SK-MEL-5 (cell line): ENCODE measurements at regions not wholly inside any gene's neighbourhood (a gene's known extent, or its start where the extent isn't known, plus 50 kb on each side); places are given as distances from the start of the nearest gene placed in this dataset.

ENCODE experiments used
- DNase-seq: peaks from one replicate; pipeline ENCODE4 v3.0.0-alpha.2; 2016; ENCODE audit warnings: low read depth, low spot score
- in situ Hi-C: cut with HindIII; loops from 2 replicates; pipeline ENCODE4 v1.10.0; 2016; ENCODE audit warnings: low sequenced_read_pairs, high pct_unique_total_duplicates, low pct_unique_long_range_greater_than_20kb

- DNase-seq: no peak
- in situ Hi-C loops: no loop called here
Measured at GRCh38 chr1:216847397-216848036, 124.3 kb upstream of the ESRRG start.

- no peak for DNase-seq
- in situ Hi-C loops: no loop called here
Measured at GRCh38 chr1:216846339-216846738, 123.1 kb upstream of the ESRRG start.

- no peak for DNase-seq
- in situ Hi-C loops: no loop called here
Measured at GRCh38 chr1:216843409-216843808, 120.2 kb upstream of the ESRRG start.

- in situ Hi-C loops: no loop called here
- DNase-seq: no peak
Measured at GRCh38 chr1:216841165-216841564, 117.9 kb upstream of the ESRRG start.

- in situ Hi-C loops: no loop called here
- no peak for DNase-seq
Measured at GRCh38 chr1:216836316-216836715, 113.1 kb upstream of the ESRRG start.

- DNase-seq: no peak
- in situ Hi-C loops: no loop called here
Measured at GRCh38 chr1:216833509-216833908, 110.3 kb upstream of the ESRRG start.

GRCh38 chr1:216832192-216832591, 109.0 kb upstream of the ESRRG start:
- in situ Hi-C loops: no loop called here
- DNase-seq: peak; percentile 89

GRCh38 chr1:216830424-216831210, 107.4 kb upstream of the ESRRG start:
- peak; percentile 9 for DNase-seq
- in situ Hi-C loops: no loop called here

GRCh38 chr1:216827251-216827650, 104.0 kb upstream of the ESRRG start:
- DNase-seq: no peak
- in situ Hi-C loops: no loop called here

- no peak for DNase-seq
- in situ Hi-C loops: no loop called here
Measured at GRCh38 chr1:216826646-216827045, 103.4 kb upstream of the ESRRG start.

GRCh38 chr1:216826214-216826613, 103.0 kb upstream of the ESRRG start:
- DNase-seq: no peak
- in situ Hi-C loops: no loop called here

- in situ Hi-C loops: no loop called here
- no peak for DNase-seq
Measured at GRCh38 chr1:216825557-216825956, 102.3 kb upstream of the ESRRG start.

- in situ Hi-C loops: no loop called here
- DNase-seq: no peak
Measured at GRCh38 chr1:216824511-216824910, 101.3 kb upstream of the ESRRG start.

GRCh38 chr1:216823731-216824130, 100.5 kb upstream of the ESRRG start:
- DNase-seq: peak; percentile 17
- in situ Hi-C loops: no loop called here

- in situ Hi-C loops: no loop called here
- DNase-seq: no peak
Measured at GRCh38 chr1:216822480-216822879, 99.3 kb upstream of the ESRRG start.

GRCh38 chr1:216820345-216820744, 97.1 kb upstream of the ESRRG start:
- DNase-seq: no peak
- in situ Hi-C loops: no loop called here

- DNase-seq: no peak
- in situ Hi-C loops: no loop called here
Measured at GRCh38 chr1:216818284-216818683, 95.1 kb upstream of the ESRRG start.

- in situ Hi-C loops: no loop called here
- peak; percentile 28 for DNase-seq
Measured at GRCh38 chr1:216815260-216816131, 92.3 kb upstream of the ESRRG start.
